RWPE2 (cell line): ENCODE measurements at regions not wholly inside any gene's neighbourhood (a gene's known extent, or its start where the extent isn't known, plus 50 kb on each side); places are given as distances from the start of the nearest gene placed in this dataset.
"Not testable (repeated sequence)": the region's sequence is repeated elsewhere in the genome, so short reads cannot be mapped to it uniquely, and the experiment has no call there.

Experiments used
- ATAC-seq: fragments of 200-7000 bp; cut with Tn5 transposase; 3 replicates; pipeline ENCODE4 v1.9.1; 2021; ENCODE audit warnings: low read depth
- DNase-seq: peaks from one replicate; pipeline ENCODE4 v3.0.0-alpha.2; 2020; ENCODE audit warnings: low spot score
- H3K27ac ChIP-seq: fragments of 450-650 bp; 2 replicates; pipeline ENCODE4 v1.5.1; 2017; ENCODE audit warnings: mild to moderate bottlenecking; ENCODE audit not compliant: poor library complexity, severe bottlenecking
- H3K27me3 ChIP-seq: fragments of 250-450 bp; sonication (Bioruptor Pico); 2 replicates; pipeline ENCODE4 v1.5.1; 2021; ENCODE audit warnings: mild to moderate bottlenecking, moderate library complexity; ENCODE audit not compliant: insufficient read depth, poor library complexity, severe bottlenecking
- H3K36me3 ChIP-seq: fragments of 250-450 bp; sonication (Bioruptor Pico); 2 replicates; pipeline ENCODE4 v1.5.1; 2020; ENCODE audit warnings: low read depth, mild to moderate bottlenecking, moderate library complexity
- H3K4me1 ChIP-seq: fragments of 250-450 bp; sonication (Bioruptor Pico); 2 replicates; pipeline ENCODE4 v1.5.1; 2021; ENCODE audit warnings: mild to moderate bottlenecking, moderate library complexity; ENCODE audit not compliant: insufficient read depth, poor library complexity, severe bottlenecking
- H3K4me3 ChIP-seq: fragments of 250-450 bp; sonication (Bioruptor Pico); 2 replicates; pipeline ENCODE4 v1.5.1; 2021; ENCODE audit warnings: mild to moderate bottlenecking, moderate library complexity; ENCODE audit not compliant: severe bottlenecking
- H3K9me3 ChIP-seq: fragments of 250-450 bp; sonication (Bioruptor Pico); 2 replicates; pipeline ENCODE4 v1.5.1; 2021; ENCODE audit warnings: mild to moderate bottlenecking, moderate library complexity; ENCODE audit not compliant: severe bottlenecking
- TF ChIP-seq, protein P1 (sequence below): fragments of 450-650 bp; IDR thresholded peaks from one replicate; pipeline ENCODE4 v1.5.1; 2017; ENCODE audit warnings: mild to moderate bottlenecking, moderate library complexity; ENCODE audit not compliant: poor library complexity, severe bottlenecking

DNA sequence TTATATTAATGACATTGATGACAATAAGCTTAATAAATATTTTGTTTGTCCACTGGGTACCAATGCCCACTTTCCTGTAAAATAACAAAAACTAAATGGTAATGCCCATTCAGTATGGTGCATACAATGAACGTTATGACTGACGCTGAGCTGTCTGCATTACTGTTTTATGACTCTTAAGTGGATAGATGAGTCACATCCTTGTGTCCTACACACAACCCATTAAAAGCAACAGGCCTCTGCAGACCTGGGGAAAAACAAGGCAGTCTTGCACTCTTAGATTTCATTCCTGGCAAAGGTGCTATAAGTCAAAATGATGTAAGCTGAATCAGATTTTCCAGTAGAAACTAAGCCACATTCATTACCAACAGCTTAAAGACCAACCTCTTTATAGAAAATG, 176.3 kb upstream of the TMEM45B start:
- H3K36me3 ChIP-seq: no peaks in the 10 kb centered on the region; the same call in 1 of the 2 replicates
- peak overlapping the region; percentile 97 for H3K27ac ChIP-seq
- TF ChIP-seq, protein P1, sequence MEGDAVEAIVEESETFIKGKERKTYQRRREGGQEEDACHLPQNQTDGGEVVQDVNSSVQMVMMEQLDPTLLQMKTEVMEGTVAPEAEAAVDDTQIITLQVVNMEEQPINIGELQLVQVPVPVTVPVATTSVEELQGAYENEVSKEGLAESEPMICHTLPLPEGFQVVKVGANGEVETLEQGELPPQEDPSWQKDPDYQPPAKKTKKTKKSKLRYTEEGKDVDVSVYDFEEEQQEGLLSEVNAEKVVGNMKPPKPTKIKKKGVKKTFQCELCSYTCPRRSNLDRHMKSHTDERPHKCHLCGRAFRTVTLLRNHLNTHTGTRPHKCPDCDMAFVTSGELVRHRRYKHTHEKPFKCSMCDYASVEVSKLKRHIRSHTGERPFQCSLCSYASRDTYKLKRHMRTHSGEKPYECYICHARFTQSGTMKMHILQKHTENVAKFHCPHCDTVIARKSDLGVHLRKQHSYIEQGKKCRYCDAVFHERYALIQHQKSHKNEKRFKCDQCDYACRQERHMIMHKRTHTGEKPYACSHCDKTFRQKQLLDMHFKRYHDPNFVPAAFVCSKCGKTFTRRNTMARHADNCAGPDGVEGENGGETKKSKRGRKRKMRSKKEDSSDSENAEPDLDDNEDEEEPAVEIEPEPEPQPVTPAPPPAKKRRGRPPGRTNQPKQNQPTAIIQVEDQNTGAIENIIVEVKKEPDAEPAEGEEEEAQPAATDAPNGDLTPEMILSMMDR: no peak
- peaks cover 74% of the 10 kb centered on the region for H3K4me1 ChIP-seq
- no peaks in the 10 kb centered on the region for H3K9me3 ChIP-seq
- ATAC-seq (peak; percentile 68), DNase-seq (peak; percentile 84)
- H3K27me3 ChIP-seq: no peaks in the 10 kb centered on the region
- H3K4me3 ChIP-seq: no peak overlapping the region

DNA sequence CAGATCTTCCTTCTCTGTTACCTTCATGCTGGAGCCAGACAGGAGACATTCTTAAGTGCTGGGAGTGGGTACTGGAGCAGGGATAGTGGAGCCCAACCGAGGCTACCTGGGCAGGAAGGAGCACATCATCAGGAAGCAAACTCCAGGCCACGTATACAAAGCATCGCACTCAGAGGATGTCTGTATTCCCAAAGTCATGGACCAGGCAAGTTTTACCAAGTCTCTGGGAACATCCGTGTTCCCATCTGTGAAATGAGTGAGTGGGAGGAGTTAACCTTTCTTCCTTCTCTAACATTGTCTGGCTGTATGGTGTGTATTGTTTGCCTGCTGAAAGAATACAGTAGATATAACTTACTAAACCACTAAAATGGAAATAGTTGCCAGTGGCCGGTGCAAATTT, 175.0 kb upstream of the TMEM45B start:
- TF ChIP-seq, protein P1: no peak
- DNase-seq (no peak), ATAC-seq (no peak)
- no peaks in the 10 kb centered on the region; the same call in 1 of the 2 replicates for H3K36me3 ChIP-seq
- H3K27me3 ChIP-seq: no peaks in the 10 kb centered on the region
- no peaks in the 10 kb centered on the region for H3K9me3 ChIP-seq
- peaks cover 77% of the 10 kb centered on the region for H3K4me1 ChIP-seq
- no peak overlapping the region for H3K4me3 ChIP-seq
- H3K27ac ChIP-seq: peak overlapping the region; percentile 97

DNA sequence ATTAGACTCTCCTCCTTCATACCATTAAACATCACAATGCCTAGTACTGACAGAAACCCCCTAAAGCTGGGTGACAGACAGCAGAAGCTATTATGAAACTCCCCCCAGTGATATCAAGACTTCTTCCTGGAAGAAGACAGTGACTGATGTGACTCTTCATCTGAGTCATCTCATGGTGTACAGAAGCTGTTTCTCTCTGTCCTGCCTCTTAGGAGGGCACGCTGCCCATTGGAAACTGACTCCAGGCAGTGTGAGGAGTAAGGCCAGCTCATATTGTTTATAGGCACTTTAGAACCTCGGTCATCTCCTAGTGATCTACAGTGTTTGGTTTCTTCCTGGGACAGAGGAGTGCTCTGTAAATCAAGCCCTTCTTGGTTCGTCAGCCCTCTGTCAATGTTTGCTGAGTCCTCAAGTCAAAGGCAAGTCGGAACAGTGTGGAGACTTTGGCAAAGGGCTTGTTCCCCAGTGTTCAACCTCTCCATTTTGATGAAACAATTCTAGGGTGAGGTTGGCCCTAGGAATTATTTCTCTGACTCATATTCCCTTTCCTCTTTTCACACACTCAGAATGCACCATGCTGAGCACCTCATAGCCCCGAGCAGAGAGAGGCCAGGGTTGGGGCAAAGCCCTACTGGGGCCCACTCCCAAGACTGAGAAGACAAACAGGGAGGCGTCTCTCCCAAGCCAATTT, 172.5 kb upstream of the TMEM45B start:
- Histone ChIP-seq H3K27ac (peak overlapping the region; percentile 97), H3K9me3 (no peaks in the 10 kb centered on the region), H3K4me3 (no peak overlapping the region), H3K27me3 (no peaks in the 10 kb centered on the region), H3K4me1 (peaks cover 60% of the 10 kb centered on the region), H3K36me3 (no peaks in the 10 kb centered on the region; the same call in 1 of the 2 replicates)
- ATAC-seq (peak; percentile 83), DNase-seq (peak; percentile 83)
- TF ChIP-seq, protein P1: no peak

DNA sequence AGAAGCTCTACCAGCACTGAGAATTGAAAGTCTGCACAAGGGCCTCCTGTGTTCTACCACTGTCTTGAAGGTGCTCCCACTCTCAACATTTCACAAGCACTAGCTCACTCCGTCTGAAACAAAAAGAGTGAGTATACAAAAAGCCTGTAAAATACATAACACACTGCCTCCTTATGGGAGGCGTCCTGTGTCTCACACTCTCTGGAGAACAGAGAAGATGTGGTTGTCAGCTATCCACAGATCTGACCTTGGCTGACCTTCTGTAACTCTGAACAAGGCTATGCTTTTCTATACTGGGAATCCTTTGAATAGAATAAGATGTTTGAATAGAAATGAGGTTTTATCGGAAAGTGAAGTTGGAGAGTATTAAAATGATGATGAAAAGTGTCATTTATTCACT, 171.3 kb upstream of the TMEM45B start:
- TF ChIP-seq, protein P1: no peak
- ATAC-seq: no peak
- Histone ChIP-seq H3K27me3 (no peaks in the 10 kb centered on the region), H3K36me3 (no peaks in the 10 kb centered on the region), H3K4me1 (peaks cover 49% of the 10 kb centered on the region), H3K9me3 (no peaks in the 10 kb centered on the region), H3K27ac (peak overlapping the region; percentile 97), H3K4me3 (no peak overlapping the region)
- no peak for DNase-seq

DNA sequence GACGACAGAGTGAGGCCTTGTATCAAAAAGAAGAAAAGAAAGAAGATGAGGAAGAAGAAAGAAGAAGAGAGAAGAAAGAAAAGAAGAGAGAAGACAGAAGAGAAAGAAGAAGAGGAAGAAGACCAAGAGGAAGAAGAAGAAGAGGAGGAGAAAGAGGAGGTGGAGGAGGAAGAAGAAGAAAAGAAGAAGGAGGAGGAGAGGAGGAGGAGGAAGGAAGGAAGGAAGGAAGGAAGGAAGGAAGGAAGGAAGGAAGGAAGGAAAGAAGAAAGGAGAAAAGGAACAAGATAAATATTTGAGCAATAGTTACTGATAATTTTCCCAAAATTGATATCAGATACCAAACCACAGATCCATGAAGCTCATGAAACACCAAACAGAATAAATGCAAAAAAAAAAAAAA, 169.7 kb upstream of the TMEM45B start:
- TF ChIP-seq, protein P1: no peak
- H3K27me3 ChIP-seq: no peaks in the 10 kb centered on the region
- no peak overlapping the region for H3K27ac ChIP-seq
- ATAC-seq (no peak), DNase-seq (no peak)
- H3K36me3 ChIP-seq: no peaks in the 10 kb centered on the region
- peaks cover 34% of the 10 kb centered on the region for H3K4me1 ChIP-seq
- no peak overlapping the region for H3K4me3 ChIP-seq
- no peaks in the 10 kb centered on the region for H3K9me3 ChIP-seq

DNA sequence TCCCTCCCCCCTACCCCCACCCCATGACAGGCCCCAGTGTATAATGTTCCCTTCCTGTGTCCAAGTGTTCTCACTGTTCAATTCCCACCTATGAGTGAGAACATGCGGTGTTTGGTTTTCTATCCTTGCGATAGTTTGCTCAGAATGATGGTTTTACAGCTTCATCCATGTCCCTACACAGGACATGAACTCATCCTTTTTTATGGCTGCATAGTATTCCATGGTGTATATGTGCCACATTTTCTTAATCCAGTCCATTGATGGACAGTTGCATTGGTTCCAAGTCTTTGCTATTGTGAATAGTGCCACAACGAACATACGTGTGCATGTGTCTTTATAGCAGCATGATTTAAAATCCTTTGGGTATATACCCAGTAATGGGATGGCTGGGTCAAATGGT, 165.6 kb upstream of the TMEM45B start:
- H3K36me3 ChIP-seq, H3K27ac ChIP-seq, H3K4me3 ChIP-seq, H3K9me3 ChIP-seq, DNase-seq, H3K4me1 ChIP-seq, ATAC-seq, H3K27me3 ChIP-seq: not testable (repeated sequence)
